Stimulated activated memory B cell treated with anti-CD40 and anti-IgM and Interleukin-4, amounts not matched to agents 10 μg/mL and 1 μg/mL and 100 μg/mL, for 72 hours (primary cell): ENCODE measurements at regions not wholly inside any gene's neighbourhood (a gene's known extent, or its start where the extent isn't known, plus 50 kb on each side); places are given as distances from the start of the nearest gene placed in this dataset.
"Not testable (repeated sequence)": the region's sequence is repeated elsewhere in the genome, so short reads cannot be mapped to it uniquely, and the experiment has no call there.

Source experiments
- ATAC-seq: fragments of 150-1000 bp; cut with Tn5 transposase; 2 replicates; pipeline ENCODE4 v1.10.0; 2021
- H3K27ac Mint-ChIP-seq: one replicate; pipeline ENCODE4 v1.8.0; 2022; ENCODE audit warnings: mild to moderate bottlenecking, mixed read lengths
- H3K27me3 Mint-ChIP-seq: one replicate; pipeline ENCODE4 v1.8.0; 2022; ENCODE audit warnings: mixed read lengths
- H3K36me3 Mint-ChIP-seq: one replicate; pipeline ENCODE4 v1.8.0; 2022; ENCODE audit warnings: mixed read lengths
- H3K4me1 Mint-ChIP-seq: one replicate; pipeline ENCODE4 v1.8.0; 2022; ENCODE audit warnings: mixed read lengths
- H3K4me3 Mint-ChIP-seq: one replicate; pipeline ENCODE4 v1.8.0; 2022; ENCODE audit warnings: mild to moderate bottlenecking, moderate library complexity, mixed read lengths
- H3K9me3 Mint-ChIP-seq: one replicate; pipeline ENCODE4 v1.8.0; 2022; ENCODE audit warnings: mixed read lengths

DNA sequence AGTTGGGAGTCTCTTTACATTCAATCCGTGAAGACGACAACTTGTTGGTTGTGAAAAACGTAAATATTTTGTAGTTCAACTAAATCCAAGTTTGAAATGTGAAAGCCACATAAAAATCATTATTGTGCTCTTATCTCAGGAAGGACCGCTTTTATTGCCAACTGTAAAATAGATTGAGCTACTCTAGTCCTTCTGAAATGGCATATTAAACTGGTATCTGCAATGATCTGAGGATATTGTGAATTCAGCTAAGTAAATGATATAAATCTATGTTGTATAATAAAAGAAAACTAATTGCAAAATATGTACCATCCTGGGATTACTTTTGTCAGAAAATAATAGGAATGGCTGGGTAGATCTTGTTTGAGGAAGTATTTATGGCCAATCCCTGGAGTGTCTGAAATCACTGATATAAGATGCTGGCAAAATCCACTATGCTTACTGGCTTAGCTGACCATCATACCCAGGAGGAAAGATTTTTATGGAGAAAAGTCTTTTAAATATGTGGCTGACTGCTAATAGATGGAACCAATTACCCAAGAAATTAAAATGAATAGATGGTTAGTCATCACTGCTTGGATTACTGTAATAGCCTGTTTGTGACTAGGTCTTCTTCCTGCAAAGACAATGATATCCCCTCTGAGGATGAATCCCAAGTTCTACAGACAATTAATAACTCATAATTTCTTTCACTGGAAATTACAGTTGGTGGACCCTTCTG is 191.8 kb downstream of the SEMA6D start:
- Mint-ChIP-seq H3K27me3 (no peaks in the 10 kb centered on the region), H3K4me3 (no peak overlapping the region), H3K4me1 (no peaks in the 10 kb centered on the region), H3K9me3 (peaks cover 2% of the 10 kb centered on the region), H3K36me3 (no peaks in the 10 kb centered on the region), H3K27ac (no peak overlapping the region)
- ATAC-seq = no peak

DNA sequence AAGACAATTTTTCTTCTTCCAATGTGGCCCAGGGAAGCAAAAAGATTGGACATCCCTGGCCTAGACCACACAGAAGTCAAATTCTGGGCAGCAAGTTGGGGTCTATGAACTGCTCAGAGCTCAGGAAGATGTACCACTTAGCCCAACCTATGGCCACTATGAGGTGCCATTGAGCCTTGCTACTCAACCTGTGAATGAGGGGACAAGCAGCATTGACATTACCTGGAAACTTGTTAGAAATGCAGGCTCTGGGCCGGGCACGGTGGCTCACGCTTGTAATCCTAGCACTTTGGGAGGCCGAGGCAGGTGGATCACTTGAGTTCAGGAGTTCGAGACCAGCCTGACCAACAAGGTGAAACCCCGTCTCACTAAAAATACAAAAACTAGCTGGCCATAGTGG is 195.6 kb downstream of the SEMA6D start:
- H3K4me3 Mint-ChIP-seq, H3K4me1 Mint-ChIP-seq, H3K27ac Mint-ChIP-seq, ATAC-seq, H3K9me3 Mint-ChIP-seq, H3K27me3 Mint-ChIP-seq, H3K36me3 Mint-ChIP-seq: not testable (repeated sequence)

GRCh38 chr15:47917881-47918280 is 200.6 kb downstream of the SEMA6D start:
- H3K27ac Mint-ChIP-seq = no peak overlapping the region
- H3K4me1 Mint-ChIP-seq = no peaks in the 10 kb centered on the region
- ATAC-seq = no peak
- H3K36me3 Mint-ChIP-seq = no peaks in the 10 kb centered on the region
- no peak overlapping the region for H3K4me3 Mint-ChIP-seq
- H3K9me3 Mint-ChIP-seq = no peaks in the 10 kb centered on the region
- no peaks in the 10 kb centered on the region for H3K27me3 Mint-ChIP-seq

- Mint-ChIP-seq H3K36me3 (no peaks in the 10 kb centered on the region), H3K4me3 (no peak overlapping the region), H3K27ac (no peak overlapping the region), H3K27me3 (no peaks in the 10 kb centered on the region), H3K4me1 (no peaks in the 10 kb centered on the region), H3K9me3 (no peaks in the 10 kb centered on the region)
- no peak for ATAC-seq
Measured at GRCh38 chr15:47918877-47919276, 201.6 kb downstream of the SEMA6D start.

DNA sequence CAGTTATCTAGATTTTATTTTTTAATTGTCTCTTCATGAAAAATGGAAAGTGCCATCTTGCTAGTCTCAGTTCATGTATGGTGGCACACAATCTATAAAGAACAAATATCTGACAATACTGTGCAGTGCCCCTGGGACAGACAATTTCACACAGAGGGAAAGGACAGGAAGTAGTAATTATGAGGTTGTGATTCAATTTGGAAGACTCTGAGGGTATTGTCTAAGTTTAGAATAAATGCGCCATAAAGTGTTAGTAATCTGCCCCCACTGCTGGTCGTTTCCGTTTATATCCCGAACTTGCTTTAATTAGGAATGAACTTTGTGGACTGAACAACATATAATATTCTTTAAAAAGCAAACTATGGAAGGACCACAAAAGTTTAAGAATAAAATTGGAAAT is 196.4 kb upstream of the SLC24A5 start:
- H3K27me3 Mint-ChIP-seq = peaks cover 1% of the 10 kb centered on the region
- no peaks in the 10 kb centered on the region for H3K4me1 Mint-ChIP-seq
- ATAC-seq = no peak

DNA sequence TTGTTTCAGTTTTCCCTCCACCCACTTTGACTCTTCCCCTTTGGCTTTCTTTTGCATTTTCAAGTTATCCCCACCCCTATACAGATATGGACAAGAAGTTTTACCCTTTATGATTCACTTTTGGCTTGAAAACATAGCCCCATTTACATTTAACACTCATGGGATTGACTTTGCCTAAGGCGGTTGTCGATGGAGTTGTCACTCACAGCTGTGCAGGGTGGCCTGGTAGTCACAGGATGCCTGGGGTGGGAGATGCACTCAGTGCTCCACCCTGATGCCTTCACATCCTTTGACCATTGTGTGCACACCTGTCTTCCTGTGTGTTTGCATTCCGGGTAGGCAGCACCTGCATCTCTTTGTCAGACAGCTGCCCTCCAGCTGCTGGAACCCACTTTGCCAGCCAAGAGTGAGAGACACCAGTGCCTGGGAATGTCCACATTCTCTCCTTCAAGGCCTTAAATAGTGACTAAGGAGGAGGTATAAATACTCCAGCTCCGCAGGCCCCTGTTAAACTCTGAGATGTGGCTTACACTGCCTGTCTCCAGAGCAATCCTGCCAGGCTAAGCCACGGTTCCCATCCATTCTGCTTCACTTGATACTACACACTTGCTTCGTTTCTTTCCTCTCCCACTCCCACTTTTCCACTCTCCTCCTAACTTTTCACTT is 191.5 kb upstream of the SLC24A5 start:
- Mint-ChIP-seq H3K4me3 (no peak overlapping the region), H3K36me3 (no peaks in the 10 kb centered on the region), H3K9me3 (peaks cover 2% of the 10 kb centered on the region), H3K27ac (no peak overlapping the region), H3K27me3 (peaks cover 8% of the 10 kb centered on the region), H3K4me1 (no peaks in the 10 kb centered on the region)
- ATAC-seq = no peak

More for the DNA sequence above, 196.4 kb upstream of the SLC24A5 start:
- Mint-ChIP-seq H3K27ac (no peak overlapping the region), H3K9me3 (peaks cover 2% of the 10 kb centered on the region), H3K36me3 (no peaks in the 10 kb centered on the region), H3K4me3 (no peak overlapping the region)

DNA sequence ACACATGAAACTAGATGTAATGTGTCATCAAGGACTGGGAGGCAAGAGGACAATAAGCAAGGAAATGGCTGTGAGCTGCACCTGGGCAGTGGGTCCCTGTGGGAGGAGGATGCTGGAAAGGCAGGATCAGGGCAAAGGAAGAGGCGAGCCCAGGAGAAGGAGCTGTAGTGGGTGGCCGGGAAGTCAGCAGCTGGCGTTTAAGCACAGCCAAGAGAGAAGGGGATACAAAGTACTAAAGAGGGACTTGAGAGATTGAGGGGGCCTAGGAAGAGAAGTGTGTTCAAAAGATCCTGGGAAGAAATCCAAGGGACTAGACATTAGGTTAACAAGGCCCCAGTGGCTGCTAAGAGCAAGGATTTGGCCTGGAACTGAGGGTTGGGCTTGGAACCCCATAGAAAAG is 188.5 kb upstream of the SLC24A5 start:
- Mint-ChIP-seq H3K27me3 (peaks cover 8% of the 10 kb centered on the region), H3K27ac (no peak overlapping the region), H3K9me3 (no peaks in the 10 kb centered on the region), H3K36me3 (no peaks in the 10 kb centered on the region), H3K4me3 (no peak overlapping the region), H3K4me1 (no peaks in the 10 kb centered on the region)
- ATAC-seq = no peak

DNA sequence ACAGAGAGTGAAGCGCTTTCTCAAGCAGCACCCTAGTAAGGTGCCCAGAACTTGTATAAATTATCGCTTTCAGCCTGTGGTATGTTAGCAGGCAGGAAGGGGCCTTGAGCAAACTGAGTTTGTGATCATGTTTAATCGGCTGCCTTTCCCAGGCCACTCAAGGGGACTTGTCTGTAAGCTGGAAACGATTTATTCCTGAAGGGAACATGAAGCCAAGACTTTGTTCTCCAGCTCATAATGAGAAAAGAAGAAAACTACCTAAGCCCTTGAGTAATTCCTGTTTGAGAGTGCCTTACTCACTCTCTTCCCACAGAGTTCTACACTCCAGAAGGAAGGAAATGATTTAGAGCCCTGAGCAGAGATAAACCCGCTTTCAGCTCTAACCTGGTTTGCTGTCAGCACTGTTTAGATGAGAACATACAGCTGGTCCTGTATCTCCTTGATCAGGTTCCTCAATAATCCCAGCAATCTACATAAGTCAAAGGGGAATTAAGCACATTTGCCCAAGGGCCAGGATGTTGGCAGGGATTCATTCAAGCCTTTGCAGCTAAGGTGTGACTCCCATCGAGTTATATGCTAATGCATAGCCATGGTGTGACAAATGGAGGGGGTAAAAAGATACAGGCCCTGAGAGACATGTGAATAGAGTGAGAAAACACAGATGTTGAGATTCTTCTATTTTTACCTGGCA is 187.7 kb upstream of the SLC24A5 start:
- Mint-ChIP-seq H3K4me3 (no peak overlapping the region), H3K4me1 (no peaks in the 10 kb centered on the region), H3K36me3 (no peaks in the 10 kb centered on the region), H3K27me3 (peaks cover 8% of the 10 kb centered on the region), H3K9me3 (peaks cover 2% of the 10 kb centered on the region), H3K27ac (no peak overlapping the region)
- no peak for ATAC-seq

GRCh38 chr15:47933865-47934264 is 186.9 kb upstream of the SLC24A5 start:
- H3K4me1 Mint-ChIP-seq = no peaks in the 10 kb centered on the region
- no peak for ATAC-seq
- H3K27ac Mint-ChIP-seq = no peak overlapping the region
- no peak overlapping the region for H3K4me3 Mint-ChIP-seq
- peaks cover 8% of the 10 kb centered on the region for H3K27me3 Mint-ChIP-seq
- no peaks in the 10 kb centered on the region for H3K36me3 Mint-ChIP-seq
- H3K9me3 Mint-ChIP-seq = peaks cover 2% of the 10 kb centered on the region

DNA sequence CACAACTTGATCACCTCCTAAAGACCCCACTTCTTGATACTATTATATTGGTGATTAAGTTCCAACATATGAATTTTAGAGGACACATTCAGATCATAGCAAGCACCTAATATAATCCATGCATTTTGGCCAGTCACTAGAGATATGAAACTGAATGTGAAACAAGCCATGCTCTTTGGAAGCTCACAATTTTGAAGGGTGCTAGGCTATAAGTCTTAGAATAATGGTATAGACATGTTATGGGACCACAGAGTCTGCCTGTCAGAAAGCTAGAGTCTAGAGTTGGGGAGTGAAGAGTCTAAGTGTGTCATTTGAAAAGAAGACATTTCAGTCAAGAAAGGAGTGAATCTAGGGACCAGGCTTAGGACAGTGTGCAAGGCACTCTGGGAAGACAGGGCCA is 186.4 kb upstream of the SLC24A5 start:
- H3K27ac Mint-ChIP-seq = no peak overlapping the region

GRCh38 chr15:47937834-47938233 is 183.0 kb upstream of the SLC24A5 start:
- Mint-ChIP-seq H3K27me3 (no peaks in the 10 kb centered on the region), H3K36me3 (no peaks in the 10 kb centered on the region), H3K9me3 (peaks cover 2% of the 10 kb centered on the region), H3K4me3 (no peak overlapping the region), H3K27ac (no peak overlapping the region), H3K4me1 (no peaks in the 10 kb centered on the region)
- no peak for ATAC-seq

More for the DNA sequence above, 186.4 kb upstream of the SLC24A5 start:
- peaks cover 7% of the 10 kb centered on the region for H3K27me3 Mint-ChIP-seq
- H3K4me3 Mint-ChIP-seq = no peak overlapping the region
- no peaks in the 10 kb centered on the region for H3K36me3 Mint-ChIP-seq
- peaks cover 2% of the 10 kb centered on the region for H3K9me3 Mint-ChIP-seq
- H3K4me1 Mint-ChIP-seq = no peaks in the 10 kb centered on the region
- no peak for ATAC-seq

- ATAC-seq = no peak
- Mint-ChIP-seq H3K9me3 (no peaks in the 10 kb centered on the region), H3K4me1 (no peaks in the 10 kb centered on the region), H3K4me3 (no peak overlapping the region), H3K27ac (no peak overlapping the region), H3K27me3 (peaks cover 9% of the 10 kb centered on the region), H3K36me3 (no peaks in the 10 kb centered on the region)
Measured at GRCh38 chr15:47944637-47945288, 176.0 kb upstream of the SLC24A5 start.

DNA sequence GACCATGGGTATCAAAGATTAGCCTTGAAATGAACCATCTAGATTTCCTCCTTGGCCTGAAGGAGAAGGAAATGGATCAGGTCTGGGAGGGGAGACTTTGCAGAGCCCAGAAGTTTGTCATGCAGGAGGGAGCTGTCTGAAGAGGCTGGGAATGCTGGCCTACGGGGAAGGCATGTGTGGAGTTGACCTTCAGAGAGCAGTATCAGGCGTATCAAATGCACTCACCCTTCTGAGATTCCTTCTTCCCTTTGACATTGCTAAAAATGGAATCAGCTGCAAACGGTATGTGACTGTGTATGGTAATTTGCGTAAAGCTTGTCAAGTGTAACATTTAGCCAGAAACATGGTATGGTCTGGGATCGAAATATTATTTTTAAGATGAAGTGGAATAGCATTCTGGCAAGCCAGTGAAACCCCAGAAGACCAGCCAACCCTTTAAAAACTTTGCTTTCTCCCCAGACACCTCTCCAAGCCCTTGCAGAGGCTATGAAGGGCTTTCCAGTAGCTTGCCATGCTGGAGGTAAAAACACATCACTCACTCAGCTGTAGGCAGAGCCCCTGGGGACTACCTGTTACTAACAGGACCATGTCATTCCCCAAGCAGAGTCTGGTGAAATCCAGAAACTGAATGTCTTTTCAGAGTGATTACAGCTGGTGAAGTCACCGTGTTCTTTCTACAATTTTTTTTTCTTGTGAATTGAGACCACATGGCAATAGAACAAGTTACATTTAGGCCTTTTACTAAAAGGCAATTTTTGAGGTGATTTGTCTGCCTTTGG is 174.7 kb upstream of the SLC24A5 start:
- no peaks in the 10 kb centered on the region for H3K9me3 Mint-ChIP-seq
- no peaks in the 10 kb centered on the region for H3K36me3 Mint-ChIP-seq
- peaks cover 9% of the 10 kb centered on the region for H3K27me3 Mint-ChIP-seq
- H3K4me3 Mint-ChIP-seq = no peak overlapping the region
- no peak for ATAC-seq
- no peak overlapping the region for H3K27ac Mint-ChIP-seq
- no peaks in the 10 kb centered on the region for H3K4me1 Mint-ChIP-seq

DNA sequence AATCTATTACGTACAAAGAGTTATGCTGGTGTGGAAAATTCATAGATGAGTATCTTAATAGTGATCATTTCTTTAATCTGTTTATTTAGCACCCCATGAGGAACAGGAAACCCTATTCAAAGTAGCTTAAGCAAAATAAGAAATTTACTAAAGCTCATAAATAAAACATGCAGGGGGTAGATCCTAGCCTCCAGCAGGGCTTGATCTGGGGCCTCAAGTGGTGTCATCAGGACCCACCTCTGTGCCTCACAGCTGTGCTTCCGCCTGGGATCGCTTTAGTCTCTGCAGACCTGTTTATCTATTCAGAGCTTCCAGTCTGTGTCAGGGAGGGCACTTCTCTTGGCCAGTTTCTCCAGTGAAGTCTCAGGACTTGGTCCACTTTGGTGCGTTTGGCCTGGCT is 171.0 kb upstream of the SLC24A5 start:
- H3K9me3 Mint-ChIP-seq = no peaks in the 10 kb centered on the region
- no peak overlapping the region for H3K4me3 Mint-ChIP-seq
- H3K4me1 Mint-ChIP-seq = no peaks in the 10 kb centered on the region
- ATAC-seq = no peak
- no peak overlapping the region for H3K27ac Mint-ChIP-seq
- peaks cover 9% of the 10 kb centered on the region for H3K27me3 Mint-ChIP-seq
- no peaks in the 10 kb centered on the region for H3K36me3 Mint-ChIP-seq

GRCh38 chr15:47950447-47950846 is 170.3 kb upstream of the SLC24A5 start:
- no peak overlapping the region for H3K27ac Mint-ChIP-seq
- H3K4me3 Mint-ChIP-seq = no peak overlapping the region
- peaks cover 9% of the 10 kb centered on the region for H3K27me3 Mint-ChIP-seq
- no peaks in the 10 kb centered on the region for H3K4me1 Mint-ChIP-seq
- ATAC-seq = no peak
- no peaks in the 10 kb centered on the region for H3K9me3 Mint-ChIP-seq
- H3K36me3 Mint-ChIP-seq = no peaks in the 10 kb centered on the region
